ENCODE measurements at regions not wholly inside any gene's neighbourhood (a gene's known extent, or its start where the extent isn't known, plus 50 kb on each side); places are given as distances from the start of the nearest gene placed in this dataset.

GRCh38 chr3:182568876-182569275 is 224.4 kb upstream of the ATP11B start:
- 25% methylated on average over 1 of the region's 3 CpGs for WGBS (ENCODE audit: insufficient coverage)

GRCh38 chr3:182570946-182571594 is 222.2 kb upstream of the ATP11B start:
- H3K9me3 ChIP-seq (ENCODE audit: control extremely low read depth in 1 of 5, control insufficient read depth in 4 of 5, insufficient read depth in 2 of 5, low read depth in 1 of 5, low read length in 4 of 5): peaks cover 0 to 2% (median 0%) of the 10 kb centered on the region in 5 experiments
- ChIA-PET CTCF (no interaction called here), POLR2A (no interaction called here)
- H3K36me3 ChIP-seq (ENCODE audit: control insufficient read depth in 4 of 4, insufficient read depth in 4 of 4, low read length in 3 of 4): no peaks in the 10 kb centered on the region
- H3K4me1 ChIP-seq (ENCODE audit: control extremely low read depth in 1 of 4, control insufficient read depth in 4 of 4, insufficient read depth in 4 of 4, low read length in 3 of 4): no peaks in the 10 kb centered on the region
- peaks cover 0 to 2% (median 0%) of the 10 kb centered on the region in 5 experiments for H3K27me3 ChIP-seq (replicated peaks in 2 of 5; ENCODE audit: control insufficient read depth in 4 of 5, insufficient read depth in 5 of 5, low read length in 4 of 5)
- no peak overlapping the region for H3K27ac ChIP-seq (ENCODE audit: insufficient read depth in 1 of 2, low read depth in 1 of 2, low read length in 2 of 2, poor library complexity in 1 of 2, severe bottlenecking in 2 of 2)
- 90% methylated on average over 2 of the region's 3 CpGs for WGBS (ENCODE audit: insufficient coverage)
- no peak overlapping the region for H3K4me3 ChIP-seq (ENCODE audit: control insufficient read depth in 1 of 7, extremely low read depth in 1 of 7, insufficient read depth in 4 of 7, low read depth in 2 of 7, low read length in 6 of 7)
- no peak for DNase-seq

More at GRCh38 chr3:182568876-182569275, 224.4 kb upstream of the ATP11B start:
- ChIA-PET POLR2A (no interaction called here), CTCF (no interaction called here)
- H3K27ac ChIP-seq (ENCODE audit: insufficient read depth in 1 of 2, low read depth in 1 of 2, low read length in 2 of 2, poor library complexity in 1 of 2, severe bottlenecking in 2 of 2): no peak overlapping the region
- no peak overlapping the region for H3K4me3 ChIP-seq (ENCODE audit: control insufficient read depth in 1 of 7, extremely low read depth in 1 of 7, insufficient read depth in 4 of 7, low read depth in 2 of 7, low read length in 6 of 7)
- no peaks in the 10 kb centered on the region for H3K36me3 ChIP-seq (ENCODE audit: control insufficient read depth in 4 of 4, insufficient read depth in 4 of 4, low read length in 3 of 4)
- H3K27me3 ChIP-seq (replicated peaks in 2 of 5; ENCODE audit: control insufficient read depth in 4 of 5, insufficient read depth in 5 of 5, low read length in 4 of 5): peaks cover 0 to 2% (median 0%) of the 10 kb centered on the region in 5 experiments
- peaks cover 0 to 2% (median 0%) of the 10 kb centered on the region in 5 experiments for H3K9me3 ChIP-seq (ENCODE audit: control extremely low read depth in 1 of 5, control insufficient read depth in 4 of 5, insufficient read depth in 2 of 5, low read depth in 1 of 5, low read length in 4 of 5)
- H3K4me1 ChIP-seq (ENCODE audit: control extremely low read depth in 1 of 4, control insufficient read depth in 4 of 4, insufficient read depth in 4 of 4, low read length in 3 of 4): no peaks in the 10 kb centered on the region
- no peak for DNase-seq

DNA sequence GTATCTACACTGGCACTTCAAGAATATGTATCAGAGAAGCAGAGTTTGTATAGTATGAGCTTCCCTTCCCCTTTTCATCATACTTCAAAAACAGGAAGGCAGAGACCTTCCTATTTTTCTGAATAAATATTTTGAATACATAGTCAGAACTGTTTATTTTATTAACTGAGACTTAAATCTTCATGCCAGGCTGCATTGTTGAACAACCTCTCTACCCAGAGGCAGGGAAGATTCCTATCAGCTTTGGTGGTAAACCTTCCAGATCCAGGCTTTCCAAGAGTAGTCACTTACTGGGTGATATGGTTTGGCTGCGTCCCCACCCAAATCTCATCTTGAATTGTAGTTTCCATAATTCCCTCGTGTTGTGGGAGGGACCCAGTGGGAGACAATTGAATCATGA is 217.4 kb upstream of the ATP11B start:
- no peaks in the 10 kb centered on the region for H3K27me3 ChIP-seq (replicated peaks in 2 of 5; ENCODE audit: control insufficient read depth in 4 of 5, insufficient read depth in 5 of 5, low read length in 4 of 5)
- ChIA-PET CTCF (no interaction called here), POLR2A (no interaction called here)
- peaks cover 0 to 2% (median 0%) of the 10 kb centered on the region in 5 experiments for H3K9me3 ChIP-seq (ENCODE audit: control extremely low read depth in 1 of 5, control insufficient read depth in 4 of 5, insufficient read depth in 2 of 5, low read depth in 1 of 5, low read length in 4 of 5)
- H3K36me3 ChIP-seq (ENCODE audit: control insufficient read depth in 4 of 4, insufficient read depth in 4 of 4, low read length in 3 of 4): no peaks in the 10 kb centered on the region
- H3K27ac ChIP-seq (ENCODE audit: insufficient read depth in 1 of 2, low read depth in 1 of 2, low read length in 2 of 2, poor library complexity in 1 of 2, severe bottlenecking in 2 of 2): no peak overlapping the region
- WGBS (ENCODE audit: insufficient coverage): no CpG with 5 or more reads among the region's 2 CpGs
- H3K4me1 ChIP-seq (ENCODE audit: control extremely low read depth in 1 of 4, control insufficient read depth in 4 of 4, insufficient read depth in 4 of 4, low read length in 3 of 4): no peaks in the 10 kb centered on the region
- no peak overlapping the region for H3K4me3 ChIP-seq (ENCODE audit: control insufficient read depth in 1 of 7, extremely low read depth in 1 of 7, insufficient read depth in 4 of 7, low read depth in 2 of 7, low read length in 6 of 7)
- DNase-seq: no peak

DNA sequence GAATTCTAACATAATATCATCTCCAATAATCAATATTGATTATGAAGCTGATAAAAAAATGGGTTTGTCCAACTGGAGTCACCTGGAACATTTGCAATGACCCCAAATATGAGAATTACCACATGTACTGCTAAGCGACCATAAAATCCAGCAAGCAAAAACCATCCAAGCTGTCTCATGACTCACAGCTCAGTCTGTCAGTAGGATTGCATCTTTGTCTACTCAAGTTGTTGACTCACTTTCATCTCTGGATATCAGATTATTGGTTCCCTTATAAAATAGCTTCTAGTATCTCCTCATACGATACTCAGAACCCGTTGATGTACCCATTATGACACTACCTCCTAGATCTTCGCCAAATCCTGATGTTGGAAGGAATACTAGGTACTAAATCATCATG is 209.8 kb upstream of the ATP11B start:
- no peak for DNase-seq
- Histone ChIP-seq H3K9me3 (ENCODE audit: control extremely low read depth in 1 of 5, control insufficient read depth in 4 of 5, insufficient read depth in 2 of 5, low read depth in 1 of 5, low read length in 4 of 5) (no peaks in the 10 kb centered on the region), H3K4me3 (ENCODE audit: control insufficient read depth in 1 of 7, extremely low read depth in 1 of 7, insufficient read depth in 4 of 7, low read depth in 2 of 7, low read length in 6 of 7) (no peak overlapping the region), H3K27me3 (replicated peaks in 2 of 5; ENCODE audit: control insufficient read depth in 4 of 5, insufficient read depth in 5 of 5, low read length in 4 of 5) (no peaks in the 10 kb centered on the region), H3K4me1 (ENCODE audit: control extremely low read depth in 1 of 4, control insufficient read depth in 4 of 4, insufficient read depth in 4 of 4, low read length in 3 of 4) (no peaks in the 10 kb centered on the region), H3K36me3 (ENCODE audit: control insufficient read depth in 4 of 4, insufficient read depth in 4 of 4, low read length in 3 of 4) (no peaks in the 10 kb centered on the region), H3K27ac (ENCODE audit: insufficient read depth in 1 of 2, low read depth in 1 of 2, low read length in 2 of 2, poor library complexity in 1 of 2, severe bottlenecking in 2 of 2) (no peak overlapping the region)
- ChIA-PET CTCF (no interaction called here), POLR2A (no interaction called here)
- 100% methylated on average over 1 of the region's 4 CpGs for WGBS (ENCODE audit: insufficient coverage)

GRCh38 chr3:182585532-182586150 is 207.7 kb upstream of the ATP11B start:
- CTCF ChIA-PET: interaction anchor here (1.1 kb wide), 1 partner anchor 11 kb away, joined by 3 read pairs; no protein-coding TSS in a partner anchor

GRCh38 chr3:182592747-182593146 is 200.6 kb upstream of the ATP11B start:
- POLR2A ChIA-PET: no interaction called here

More at GRCh38 chr3:182585532-182586150, 207.7 kb upstream of the ATP11B start:
- DNase-seq: no peak
- Histone ChIP-seq H3K27me3 (replicated peaks in 2 of 5; ENCODE audit: control insufficient read depth in 4 of 5, insufficient read depth in 5 of 5, low read length in 4 of 5) (no peaks in the 10 kb centered on the region), H3K36me3 (ENCODE audit: control insufficient read depth in 4 of 4, insufficient read depth in 4 of 4, low read length in 3 of 4) (no peaks in the 10 kb centered on the region), H3K9me3 (ENCODE audit: control extremely low read depth in 1 of 5, control insufficient read depth in 4 of 5, insufficient read depth in 2 of 5, low read depth in 1 of 5, low read length in 4 of 5) (no peaks in the 10 kb centered on the region), H3K27ac (ENCODE audit: insufficient read depth in 1 of 2, low read depth in 1 of 2, low read length in 2 of 2, poor library complexity in 1 of 2, severe bottlenecking in 2 of 2) (no peak overlapping the region), H3K4me3 (ENCODE audit: control insufficient read depth in 1 of 7, extremely low read depth in 1 of 7, insufficient read depth in 4 of 7, low read depth in 2 of 7, low read length in 6 of 7) (no peak overlapping the region), H3K4me1 (ENCODE audit: control extremely low read depth in 1 of 4, control insufficient read depth in 4 of 4, insufficient read depth in 4 of 4, low read length in 3 of 4) (no peaks in the 10 kb centered on the region)
- POLR2A ChIA-PET: no interaction called here
- no CpG with 5 or more reads among the region's 2 CpGs for WGBS (ENCODE audit: insufficient coverage)

DNA sequence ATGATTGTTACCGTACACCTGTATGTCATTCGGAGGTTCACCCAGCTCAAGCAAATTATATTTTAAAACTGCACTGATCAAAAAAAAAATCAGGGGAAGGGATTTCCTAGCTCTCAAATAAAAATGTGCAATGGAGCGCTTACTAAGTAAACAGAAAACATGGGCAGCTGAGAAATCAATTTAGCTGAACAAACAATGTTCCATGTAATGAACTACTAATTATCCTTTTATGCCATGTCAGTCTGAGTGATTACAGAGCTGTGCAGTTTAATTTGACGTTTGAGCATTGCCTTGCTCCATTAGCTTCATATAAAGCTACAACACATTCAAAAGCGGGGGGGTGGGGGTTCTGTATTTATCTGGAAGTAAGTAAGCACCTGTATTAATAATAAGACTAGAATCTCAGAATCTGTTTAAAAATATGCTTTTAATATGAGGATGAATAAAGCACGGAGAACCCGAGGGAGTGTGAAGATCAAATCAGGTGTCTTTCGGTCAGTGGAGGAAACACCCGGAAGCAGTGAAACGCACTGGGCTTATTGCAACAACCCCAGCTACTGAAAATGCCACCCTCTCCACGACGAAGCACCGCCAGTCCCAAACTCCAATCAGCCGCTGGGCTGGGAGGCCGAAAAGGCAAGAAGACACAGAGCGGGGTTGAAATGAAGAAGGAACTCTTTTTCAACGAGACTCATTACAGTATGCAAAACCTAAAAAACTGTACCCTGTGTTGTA is 196.5 kb upstream of the ATP11B start:
- Histone ChIP-seq H3K36me3 (ENCODE audit: control insufficient read depth in 4 of 4, insufficient read depth in 4 of 4, low read length in 3 of 4) (no peaks in the 10 kb centered on the region), H3K27ac (ENCODE audit: insufficient read depth in 1 of 2, low read depth in 1 of 2, low read length in 2 of 2, poor library complexity in 1 of 2, severe bottlenecking in 2 of 2) (no peak overlapping the region), H3K27me3 (replicated peaks in 2 of 5; ENCODE audit: control insufficient read depth in 4 of 5, insufficient read depth in 5 of 5, low read length in 4 of 5) (no peaks in the 10 kb centered on the region), H3K4me1 (ENCODE audit: control extremely low read depth in 1 of 4, control insufficient read depth in 4 of 4, insufficient read depth in 4 of 4, low read length in 3 of 4) (no peaks in the 10 kb centered on the region), H3K4me3 (ENCODE audit: control insufficient read depth in 1 of 7, extremely low read depth in 1 of 7, insufficient read depth in 4 of 7, low read depth in 2 of 7, low read length in 6 of 7) (no peak overlapping the region), H3K9me3 (ENCODE audit: control extremely low read depth in 1 of 5, control insufficient read depth in 4 of 5, insufficient read depth in 2 of 5, low read depth in 1 of 5, low read length in 4 of 5) (no peaks in the 10 kb centered on the region)
- ChIA-PET POLR2A (no interaction called here), CTCF (interaction anchor here (1.2 kb wide), 1 partner anchor 11 kb away, joined by 3 read pairs; no protein-coding TSS in a partner anchor)
- DNase-seq: no peak
- whole genome bisulfite sequencing (ENCODE audit: insufficient coverage): 94% methylated on average over 10 of the region's 17 CpGs

More at GRCh38 chr3:182592747-182593146, 200.6 kb upstream of the ATP11B start:
- Histone ChIP-seq H3K36me3 (ENCODE audit: control insufficient read depth in 4 of 4, insufficient read depth in 4 of 4, low read length in 3 of 4) (no peaks in the 10 kb centered on the region), H3K27me3 (replicated peaks in 2 of 5; ENCODE audit: control insufficient read depth in 4 of 5, insufficient read depth in 5 of 5, low read length in 4 of 5) (no peaks in the 10 kb centered on the region), H3K9me3 (ENCODE audit: control extremely low read depth in 1 of 5, control insufficient read depth in 4 of 5, insufficient read depth in 2 of 5, low read depth in 1 of 5, low read length in 4 of 5) (no peaks in the 10 kb centered on the region), H3K27ac (ENCODE audit: insufficient read depth in 1 of 2, low read depth in 1 of 2, low read length in 2 of 2, poor library complexity in 1 of 2, severe bottlenecking in 2 of 2) (no peak overlapping the region), H3K4me3 (ENCODE audit: control insufficient read depth in 1 of 7, extremely low read depth in 1 of 7, insufficient read depth in 4 of 7, low read depth in 2 of 7, low read length in 6 of 7) (no peak overlapping the region), H3K4me1 (ENCODE audit: control extremely low read depth in 1 of 4, control insufficient read depth in 4 of 4, insufficient read depth in 4 of 4, low read length in 3 of 4) (no peaks in the 10 kb centered on the region)
- WGBS (ENCODE audit: insufficient coverage): 91% methylated on average over 3 of the region's 3 CpGs
- CTCF ChIA-PET: no interaction called here
- no peak for DNase-seq

Data from common myeloid progenitor, CD34-positive (primary cell).